PC-3 (cell line): ENCODE measurements at regions not wholly inside any gene's neighbourhood (a gene's known extent, or its start where the extent isn't known, plus 50 kb on each side); places are given as distances from the start of the nearest gene placed in this dataset.

Source experiments
- CTCF ChIP-seq: fragments of 300-600 bp; sonication (generic); conservative IDR thresholded peaks from 2 replicates; pipeline ENCODE4 v1.5.1; 2017; ENCODE audit warnings: antibody characterized with exemption, low read depth, mild to moderate bottlenecking, low read length
- EZH2 ChIP-seq: fragments of 300-600 bp; sonication (generic); IDR thresholded peaks from one replicate; pipeline ENCODE4 v1.6.1; 2017; ENCODE audit warnings: antibody characterized with exemption, mild to moderate bottlenecking, low read length; ENCODE audit not compliant: unreplicated experiment

GRCh38 chr11:45075952-45076351, 70.5 kb upstream of the PRDM11 start:
- TF ChIP-seq EZH2 (no peak), CTCF (no peak)
